H1 (cell line): ENCODE measurements at regions not wholly inside any gene's neighbourhood (a gene's known extent, or its start where the extent isn't known, plus 50 kb on each side); places are given as distances from the start of the nearest gene placed in this dataset.

Experiments used
- CHD7 ChIP-seq: fragments of 300-600 bp; sonication (generic); IDR thresholded peaks from 2 replicates; pipeline ENCODE4 v1.7.1; 2012; ENCODE audit warnings: low read length, moderate library complexity, mild to moderate bottlenecking, inconsistent platforms; ENCODE audit not compliant: insufficient replicate concordance
- CREB1 ChIP-seq: IDR thresholded peaks from 2 replicates; pipeline ENCODE4 v1.6.1; 2012; ENCODE audit warnings: inconsistent platforms
- KDM4A ChIP-seq: IDR thresholded peaks from one replicate; pipeline ENCODE4 v1.7.1; 2012; ENCODE audit warnings: low read depth, mild to moderate bottlenecking, moderate library complexity, low read length, inconsistent platforms; ENCODE audit not compliant: severe bottlenecking
- POLR2AphosphoS5 ChIP-seq: IDR thresholded peaks from 2 replicates; pipeline ENCODE4 v1.6.1; 2011; ENCODE audit warnings: low read depth, low read length
- POU5F1 ChIP-seq: IDR thresholded peaks from 2 replicates; pipeline ENCODE4 v1.6.1; 2011; ENCODE audit warnings: low read depth, mild to moderate bottlenecking, low read length, moderate library complexity
- RAD21 ChIP-seq, 2 experiments: IDR thresholded peaks in 1 of 2; conservative IDR thresholded peaks in 1 of 2; 2 replicates each; pipeline ENCODE4 v1.6.1; 2011; ENCODE audit warnings: low read depth in 2 of 2, low read length in 2 of 2, improper control_type of control experiment in 1 of 2, inconsistent platforms in 1 of 2, mild to moderate bottlenecking in 1 of 2, moderate library complexity in 1 of 2
- TAF7 ChIP-seq: optimal IDR thresholded peaks from 2 replicates; pipeline ENCODE3; 2011; ENCODE audit warnings: low read depth, mild to moderate bottlenecking, inconsistent platforms, low read length, moderate library complexity, borderline replicate concordance

GRCh38 chr9:22354699-22355384 is 91.8 kb upstream of the DMRTA1 start (continued):
- TF ChIP-seq TAF7, result no peak
- TF ChIP-seq KDM4A, result no peak
- TF ChIP-seq CHD7, result no peak
- no peak for TF ChIP-seq POLR2AphosphoS5
- TF ChIP-seq CREB1, result no peak
- no peak for TF ChIP-seq RAD21 (IDR thresholded peaks at IDR 0.05 in 1 of 2, conservative IDR thresholded peaks at IDR 0.05 in 1 of 2; ENCODE audit: low read depth in 2 of 2, low read length in 2 of 2)
- no peak for TF ChIP-seq POU5F1
